Lower leg skin (tissue), 3 donors: ENCODE measurements at regions not wholly inside any gene's neighbourhood (a gene's known extent, or its start where the extent isn't known, plus 50 kb on each side); places are given as distances from the start of the nearest gene placed in this dataset.

Source experiments
- CTCF ChIP-seq, 3 donors: fragments of 450-650 bp; IDR thresholded peaks; one replicate each; pipeline ENCODE4 v1.5.1; 2016; ENCODE audit warnings: antibody characterized with exemption in 3 of 3, mild to moderate bottlenecking in 3 of 3, moderate library complexity in 2 of 3
- POLR2A ChIP-seq, 2 donors: fragments of 450-650 bp; IDR thresholded peaks; one replicate each; pipeline ENCODE4 v1.6.1; 2016 to 2017; ENCODE audit warnings: antibody characterized with exemption in 2 of 2, mild to moderate bottlenecking in 1 of 2, moderate library complexity in 1 of 2

- no peak for TF ChIP-seq CTCF (IDR thresholded peaks at IDR 0.05)
- TF ChIP-seq POLR2A (IDR thresholded peaks at IDR 0.05), result no peak
Observed at GRCh38 chr2:240201866-240202265, 61.4 kb upstream of the OTOS start.
